A549 (cell line): ENCODE measurements at regions not wholly inside any gene's neighbourhood (a gene's known extent, or its start where the extent isn't known, plus 50 kb on each side); places are given as distances from the start of the nearest gene placed in this dataset.
A peak's percentile ranks its signal among the peaks of the same experiment; 100 is the strongest.

Experiments
- ATAC-seq, 2 experiments: fragments of 200-7000 bp in 1 of 2; fragments of >200 bp in 1 of 2; cut with Nextera tagmentation in 1 of 2; cut with Tn5 transposase in 1 of 2; 3 replicates each; pipeline versions ENCODE4 v1.8.0 to v1.9.1; 2018 to 2020; ENCODE audit warnings: mild to moderate bottlenecking in 1 of 2, moderate library complexity in 1 of 2
- CTCF ChIA-PET: fragments of 300-600 bp; sonication (Branson Sonifier 250); formaldehyde crosslinking; extraction: SDS; loops from one replicate; lab custom pipeline; 2021; ENCODE audit warnings: antibody characterized with exemption, inconsistent platforms; lab: Yijun Ruan, JAX
- POLR2A ChIA-PET: fragments of 350-600 bp; formaldehyde crosslinking; extraction: SDS; loops from one replicate; lab custom pipeline; 2021; ENCODE audit warnings: antibody characterized with exemption, inconsistent platforms; lab: Yijun Ruan, JAX
- DNase-seq, 2 experiments: peaks; one replicate each; pipeline versions ENCODE4 v3.0.0 to v3.0.0-alpha.2; 2011 to 2016; ENCODE audit warnings: low read depth in 1 of 2, low spot score in 1 of 2
- FAIRE-seq: peaks from 2 replicates; lab custom pipeline; 2011; peaks lifted over from hg19 to GRCh38; lab: Jason Lieb, UNC
- H3K27ac ChIP-seq, 2 experiments: fragments of >200 bp; sonication (Bioruptor Twin); formaldehyde crosslinking; 3 replicates each; pipeline ENCODE4 v1.5.1; 2016 to 2017
- H3K4me1 ChIP-seq: fragments of >200 bp; sonication (Bioruptor Twin); formaldehyde crosslinking; 3 replicates; pipeline ENCODE4 v1.6.1; 2016
- H3K4me2 ChIP-seq: fragments of >200 bp; sonication (Bioruptor Twin); formaldehyde crosslinking; 3 replicates; pipeline ENCODE4 v1.6.1; 2016
- H3K4me3 ChIP-seq: fragments of >200 bp; sonication (Bioruptor Twin); formaldehyde crosslinking; 3 replicates; pipeline ENCODE4 v1.5.1; 2016
- H3K9me3 ChIP-seq: fragments of >200 bp; sonication (Bioruptor Twin); formaldehyde crosslinking; 3 replicates; pipeline ENCODE4 v1.6.1; 2016
- CEBPB ChIP-seq, 2 experiments: fragments of >200 bp in 1 of 2; sonication (Bioruptor Twin) in 1 of 2; formaldehyde crosslinking in 1 of 2; IDR thresholded peaks; 2 replicates each; pipeline ENCODE4 v1.6.1; 2012 to 2016
- CHD2 ChIP-seq: fragments of 150-350 bp; IDR thresholded peaks from 2 replicates; pipeline ENCODE4 v1.6.1; 2014; ENCODE audit warnings: low read length; ENCODE audit not compliant: partially characterized antibody
- CHD4 ChIP-seq: fragments of 200-600 bp; sonication (generic); IDR thresholded peaks from 2 replicates; pipeline ENCODE4 v1.6.1; 2016; ENCODE audit warnings: antibody characterized with exemption, mild to moderate bottlenecking, borderline replicate concordance
- CTCF ChIP-seq: fragments of >200 bp; sonication (Bioruptor Twin); formaldehyde crosslinking; IDR thresholded peaks from 3 replicates; pipeline ENCODE4 v1.5.1; 2016
- E2F6 ChIP-seq: IDR thresholded peaks from 2 replicates; pipeline ENCODE4 v1.6.1; 2012; ENCODE audit warnings: low read depth, borderline replicate concordance
- EHF ChIP-seq: fragments of 250-450 bp; sonication (Bioruptor Pico); IDR thresholded peaks from 2 replicates; pipeline ENCODE4 v1.5.0; 2020; ENCODE audit warnings: mild to moderate bottlenecking
- EHMT2 ChIP-seq: fragments of 200-600 bp; sonication (generic); IDR thresholded peaks from 2 replicates; pipeline ENCODE4 v1.6.1; 2016; ENCODE audit warnings: antibody characterized with exemption, low read depth, mild to moderate bottlenecking, moderate library complexity
- ELK1 ChIP-seq: fragments of 150-350 bp; IDR thresholded peaks from 2 replicates; pipeline ENCODE4 v1.6.1; 2014; ENCODE audit warnings: low read depth, mild to moderate bottlenecking, low read length
- ESRRA ChIP-seq: fragments of 150-350 bp; IDR thresholded peaks from 2 replicates; pipeline ENCODE4 v1.6.1; 2014; ENCODE audit warnings: mild to moderate bottlenecking, low read length, borderline replicate concordance
- FOXS1 ChIP-seq: fragments of 250-450 bp; sonication (Bioruptor Pico); IDR thresholded peaks from 2 replicates; pipeline ENCODE4 v1.5.0; 2020; ENCODE audit warnings: mild to moderate bottlenecking, moderate library complexity
- GATA3 ChIP-seq: IDR thresholded peaks from 2 replicates; pipeline ENCODE4 v1.6.1; 2012; ENCODE audit warnings: borderline replicate concordance
- HEYL ChIP-seq: fragments of 250-450 bp; sonication (Bioruptor Pico); IDR thresholded peaks from 2 replicates; pipeline ENCODE4 v1.8.0; 2021; ENCODE audit warnings: mild to moderate bottlenecking, moderate library complexity
- HOXB13 ChIP-seq: fragments of 250-450 bp; sonication (Bioruptor Pico); IDR thresholded peaks from 2 replicates; pipeline ENCODE4 v1.5.0; 2020; ENCODE audit warnings: low read depth, mild to moderate bottlenecking, moderate library complexity
- JUNB ChIP-seq: fragments of >200 bp; sonication (Bioruptor Twin); formaldehyde crosslinking; IDR thresholded peaks from 2 replicates; pipeline ENCODE4 v1.6.1; 2016
- KDM1A ChIP-seq: fragments of 200-600 bp; sonication (generic); IDR thresholded peaks from 2 replicates; pipeline ENCODE4 v1.6.1; 2016; ENCODE audit warnings: low read depth, mild to moderate bottlenecking
- KDM5A ChIP-seq: fragments of 200-600 bp; sonication (generic); IDR thresholded peaks from 2 replicates; pipeline ENCODE4 v1.6.1; 2016; ENCODE audit warnings: antibody characterized with exemption, mild to moderate bottlenecking
- NPAS2 ChIP-seq: fragments of 250-450 bp; sonication (Bioruptor Pico); IDR thresholded peaks from 2 replicates; pipeline ENCODE4 v1.8.0; 2022; ENCODE audit warnings: mild to moderate bottlenecking, moderate library complexity, borderline replicate concordance
- POLR2AphosphoS2 ChIP-seq: conservative IDR thresholded peaks from 2 replicates; pipeline ENCODE4 v1.6.1; 2012; ENCODE audit warnings: low read length, improper control_type of control experiment, inconsistent platforms
- RAD21 ChIP-seq, 2 experiments: fragments of >200 bp in 1 of 2; sonication (Bioruptor Twin) in 1 of 2; formaldehyde crosslinking in 1 of 2; IDR thresholded peaks in 1 of 2; conservative IDR thresholded peaks in 1 of 2; 2 replicates in 1 of 2; 3 replicates in 1 of 2; pipeline ENCODE4 v1.6.1; 2012 to 2018; ENCODE audit warnings: inconsistent platforms in 1 of 2
- RARB ChIP-seq: fragments of 250-450 bp; sonication (Bioruptor Pico); IDR thresholded peaks from 2 replicates; pipeline ENCODE4 v1.8.0; 2021; ENCODE audit warnings: mild to moderate bottlenecking, moderate library complexity
- RFX5 ChIP-seq: fragments of 450-650 bp; IDR thresholded peaks from 2 replicates; pipeline ENCODE4 v1.7.1; 2014; ENCODE audit warnings: antibody characterized with exemption, mild to moderate bottlenecking, moderate library complexity
- SMC3 ChIP-seq: fragments of >200 bp; sonication (Bioruptor Twin); formaldehyde crosslinking; IDR thresholded peaks from 3 replicates; pipeline ENCODE4 v1.6.1; 2018; ENCODE audit warnings: inconsistent platforms
- SREBF2 ChIP-seq: fragments of 450-650 bp; IDR thresholded peaks from 2 replicates; pipeline ENCODE4 v1.6.1; 2014; ENCODE audit warnings: mild to moderate bottlenecking, moderate library complexity
- WGBS: methylation state at CpG from one replicate; pipeline ENCODE4 v1.1.6; 2017; ENCODE audit errors: missing lambda C conversion rate; 5-methylcytosine and 5-hydroxymethylcytosine counted together
- TF ChIP-seq, protein P1 (sequence below): fragments of 450-650 bp; IDR thresholded peaks from 2 replicates; pipeline ENCODE4 v1.6.1; 2014; ENCODE audit warnings: antibody characterized with exemption

- TF ChIP-seq EHF (CRISPR knock-in tag) = no peak
Observed at GRCh38 chrX:39227371-39227770, 426.1 kb downstream of the MID1IP1 start (continued).

GRCh38 chrX:39238006-39238405, 436.7 kb downstream of the MID1IP1 start:
- ATAC-seq = no peak
- H3K4me2 ChIP-seq = no peak overlapping the region
- FAIRE-seq = no peak
- no peak for TF ChIP-seq RFX5
- TF ChIP-seq NPAS2 = no peak
- no peak for TF ChIP-seq ELK1
- TF ChIP-seq KDM5A = no peak
- no peak for TF ChIP-seq CEBPB (IDR thresholded peaks at IDR 0.05)
- no peak for TF ChIP-seq SREBF2
- TF ChIP-seq RARB (CRISPR knock-in tag) = no peak
- TF ChIP-seq E2F6 = no peak
- TF ChIP-seq, protein P1, sequence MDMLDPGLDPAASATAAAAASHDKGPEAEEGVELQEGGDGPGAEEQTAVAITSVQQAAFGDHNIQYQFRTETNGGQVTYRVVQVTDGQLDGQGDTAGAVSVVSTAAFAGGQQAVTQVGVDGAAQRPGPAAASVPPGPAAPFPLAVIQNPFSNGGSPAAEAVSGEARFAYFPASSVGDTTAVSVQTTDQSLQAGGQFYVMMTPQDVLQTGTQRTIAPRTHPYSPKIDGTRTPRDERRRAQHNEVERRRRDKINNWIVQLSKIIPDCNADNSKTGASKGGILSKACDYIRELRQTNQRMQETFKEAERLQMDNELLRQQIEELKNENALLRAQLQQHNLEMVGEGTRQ = no peak
- TF ChIP-seq CHD2 = no peak
- TF ChIP-seq KDM1A = no peak
- no peak for TF ChIP-seq ESRRA
- no peak for TF ChIP-seq POLR2AphosphoS2
- TF ChIP-seq CHD4 = no peak
- TF ChIP-seq EHMT2 = no peak
- no peak for TF ChIP-seq RAD21 (conservative IDR thresholded peaks at IDR 0.05 in 1 of 2, IDR thresholded peaks at IDR 0.05 in 1 of 2)
- no peak for TF ChIP-seq HOXB13 (CRISPR knock-in tag)
- no peak for TF ChIP-seq JUNB
- TF ChIP-seq HEYL (CRISPR knock-in tag) = no peak
- no peak for TF ChIP-seq GATA3
- CTCF ChIA-PET = interaction anchor here (0.5 to 1.3 kb wide), 3 partner anchors 9 to 899 kb away, joined by 3 to 4 read pairs (median 4); no protein-coding TSS in a partner anchor
- no peaks in the 10 kb centered on the region for H3K9me3 ChIP-seq
- no peak overlapping the region for H3K27ac ChIP-seq
- no peak for DNase-seq
- H3K4me1 ChIP-seq = no peaks in the 10 kb centered on the region
- WGBS = 6% methylated on average over 7 of the region's 7 CpGs
- POLR2A ChIA-PET = no interaction called here
- H3K4me3 ChIP-seq = no peak overlapping the region

DNA sequence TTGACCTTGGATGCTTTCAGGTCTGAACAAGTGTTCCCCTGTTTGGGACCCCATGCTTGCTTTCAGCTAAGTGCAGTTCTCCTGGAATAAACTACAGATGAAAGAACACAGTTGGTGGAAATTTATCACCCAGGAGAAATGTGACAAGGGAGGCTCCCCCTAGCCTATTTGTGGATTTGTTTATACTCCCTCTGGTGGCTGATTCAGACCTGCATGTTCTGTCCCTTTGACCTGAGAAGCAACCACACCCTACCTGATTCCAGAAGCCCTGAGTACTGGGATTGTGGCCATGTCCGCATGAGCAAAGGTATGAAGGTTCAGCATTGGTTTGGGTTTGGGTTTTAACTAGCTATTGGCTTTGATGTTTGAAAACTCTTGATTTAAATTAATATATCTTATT, 440.9 kb downstream of the MID1IP1 start:
- FAIRE-seq = peak; percentile 39
- POLR2A ChIA-PET = no interaction called here
- H3K27ac ChIP-seq = no peak overlapping the region
- H3K4me3 ChIP-seq = no peak overlapping the region
- TF ChIP-seq FOXS1 (no peak), CTCF (peak; percentile 29; the same call in 2 of the 3 replicates), SMC3 (peak; percentile 31; the same call in 1 of the 3 replicates)
- TF ChIP-seq, all 56 proteins: peak for 2
- CTCF ChIA-PET = interaction anchor here (1.4 to 4.9 kb wide), 3 partner anchors 10 to 474 kb away, joined by 4 to 10 read pairs (median 4); no protein-coding TSS in a partner anchor
- H3K9me3 ChIP-seq = no peaks in the 10 kb centered on the region
- H3K4me2 ChIP-seq = no peak overlapping the region
- DNase-seq (peak; percentile 6 to 41), ATAC-seq (peak; percentile 62 to 81; a peak in 3 of 6 replicates)
- no peaks in the 10 kb centered on the region for H3K4me1 ChIP-seq
- 13% methylated on average over 1 of the region's 1 CpG for WGBS
